T-helper 2 cell treated with Interferon-gamma antibody and Interleukin-4, amounts not matched to agents 100 ng/mL and 5 ng/mL, for 36 hours (primary cell): ENCODE measurements at regions not wholly inside any gene's neighbourhood (a gene's known extent, or its start where the extent isn't known, plus 50 kb on each side); places are given as distances from the start of the nearest gene placed in this dataset.

Experiments
- intact Hi-C: fragments of 100-400 bp; cut with micrococcal nuclease; formaldehyde crosslinking; loops from one replicate; pipeline ENCODE4 v1.15.1; 2023

GRCh38 chr5:62005551-62005950 lies 300.5 kb upstream of the KIF2A start:
- intact Hi-C loops, result no loop called here

GRCh38 chr5:62007457-62007856 lies 298.5 kb upstream of the KIF2A start:
- intact Hi-C loops, result no loop called here

GRCh38 chr5:62011089-62011664 lies 294.8 kb upstream of the KIF2A start:
- intact Hi-C loops, result no loop called here

- intact Hi-C loops, result no loop called here
These were observed 288.9 kb upstream of the KIF2A start for GRCh38 chr5:62017092-62017491.

- intact Hi-C loops, result no loop called here
These were observed 276.7 kb upstream of the KIF2A start for GRCh38 chr5:62029303-62029702.

GRCh38 chr5:62030326-62030725 lies 275.7 kb upstream of the KIF2A start:
- intact Hi-C loops, result no loop called here

GRCh38 chr5:62038024-62038423 lies 268.0 kb upstream of the KIF2A start:
- intact Hi-C loops, result no loop called here

GRCh38 chr5:62041156-62041756 lies 264.8 kb upstream of the KIF2A start:
- intact Hi-C loops, result no loop called here

GRCh38 chr5:62042007-62042406 lies 264.0 kb upstream of the KIF2A start:
- intact Hi-C loops, result no loop called here

- intact Hi-C loops, result no loop called here
These were observed 262.4 kb upstream of the KIF2A start for GRCh38 chr5:62043289-62044280.

GRCh38 chr5:62044989-62045388 lies 261.0 kb upstream of the KIF2A start:
- intact Hi-C loops, result no loop called here

- intact Hi-C loops, result no loop called here
These were observed 259.8 kb upstream of the KIF2A start for GRCh38 chr5:62046191-62046590.

GRCh38 chr5:62051747-62052146 lies 254.3 kb upstream of the KIF2A start:
- intact Hi-C loops, result no loop called here

GRCh38 chr5:62059960-62060359 lies 246.0 kb upstream of the KIF2A start:
- intact Hi-C loops, result no loop called here

- intact Hi-C loops, result no loop called here
These were observed 241.0 kb upstream of the KIF2A start for GRCh38 chr5:62065050-62065449.

GRCh38 chr5:62066761-62067277 lies 239.2 kb upstream of the KIF2A start:
- intact Hi-C loops, result no loop called here

GRCh38 chr5:62068554-62068953 lies 237.5 kb upstream of the KIF2A start:
- intact Hi-C loops, result no loop called here

GRCh38 chr5:62077387-62077786 lies 228.6 kb upstream of the KIF2A start:
- intact Hi-C loops, result no loop called here

GRCh38 chr5:62077823-62078550 lies 228.0 kb upstream of the KIF2A start:
- intact Hi-C loops, result no loop called here

- intact Hi-C loops, result no loop called here
These were observed 223.6 kb upstream of the KIF2A start for GRCh38 chr5:62082370-62082801.

- intact Hi-C loops, result no loop called here
These were observed 222.8 kb upstream of the KIF2A start for GRCh38 chr5:62083247-62083646.
